Gastroesophageal sphincter (tissue), 4 donors: ENCODE measurements at regions not wholly inside any gene's neighbourhood (a gene's known extent, or its start where the extent isn't known, plus 50 kb on each side); places are given as distances from the start of the nearest gene placed in this dataset.
"Not testable (repeated sequence)": the region's sequence is repeated elsewhere in the genome, so short reads cannot be mapped to it uniquely, and the experiment has no call there.

Experiments
- ATAC-seq: fragments of 150-250 bp; one replicate; pipeline ENCODE4 v1.9.1; 2016; ENCODE audit warnings: mild to moderate bottlenecking, moderate library complexity
- H3K27ac ChIP-seq, 4 donors: fragments of 200-600 bp; sonication (generic) in 3 of 4; 1 replicate in 3 of 4; 2 replicates in 1 of 4; pipeline ENCODE4 v1.5.1; 2016 to 2019
- H3K27me3 ChIP-seq: fragments of 200-600 bp; sonication (generic); one replicate; pipeline ENCODE4 v1.5.1; 2019
- H3K36me3 ChIP-seq, 2 donors: fragments of 200-600 bp; sonication (generic); one replicate each; pipeline ENCODE4 v1.5.1; 2019; ENCODE audit warnings: control low read depth in 1 of 2
- H3K4me1 ChIP-seq, 3 donors: fragments of 200-600 bp; sonication (generic); 1 replicate in 2 of 3; 2 replicates in 1 of 3; pipeline ENCODE4 v1.5.1; 2016 to 2019; ENCODE audit warnings: control low read depth in 2 of 3
- H3K4me3 ChIP-seq, 2 donors: fragments of 200-600 bp; sonication (generic); one replicate each; pipeline ENCODE4 v1.5.1; 2019; ENCODE audit warnings: mild to moderate bottlenecking in 1 of 2, moderate library complexity in 1 of 2
- H3K9me3 ChIP-seq, 3 donors: fragments of 200-600 bp; sonication (generic); one replicate each; pipeline ENCODE4 v1.5.1; 2017 to 2019; ENCODE audit warnings: control low read depth in 2 of 3
- WGBS, 2 donors: methylation state at CpG; one replicate each; pipeline ENCODE4 v1.1.5; 2018; ENCODE audit warnings: low coverage in 1 of 2; 5-methylcytosine and 5-hydroxymethylcytosine counted together

DNA sequence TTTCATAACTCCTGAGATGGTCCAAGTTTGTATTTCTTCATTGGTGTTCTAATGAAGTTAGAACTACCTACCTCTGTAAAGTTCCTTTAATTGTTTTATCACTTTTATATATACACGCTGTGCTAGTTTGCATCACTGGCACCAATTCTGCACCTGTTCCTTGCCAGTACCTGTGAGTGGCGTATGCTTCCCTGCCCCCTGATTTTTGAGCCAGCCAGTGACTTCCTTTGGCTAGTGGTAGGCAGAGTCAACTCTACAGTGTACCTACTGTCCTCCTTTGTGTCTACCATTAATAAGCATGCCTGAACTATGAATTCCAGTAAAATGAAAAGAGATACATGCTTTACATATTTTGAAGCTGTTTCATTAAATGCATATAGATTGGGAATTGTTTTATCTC is 186.8 kb upstream of the SPATA31A3 start:
- H3K9me3 ChIP-seq, H3K4me3 ChIP-seq, H3K27ac ChIP-seq, H3K27me3 ChIP-seq, H3K36me3 ChIP-seq, ATAC-seq, H3K4me1 ChIP-seq: not testable (repeated sequence)
- 89% methylated on average over 2 of the region's 2 CpGs; no CpG with 5 or more reads in 1 of the 2 donors for WGBS, 2 donors

DNA sequence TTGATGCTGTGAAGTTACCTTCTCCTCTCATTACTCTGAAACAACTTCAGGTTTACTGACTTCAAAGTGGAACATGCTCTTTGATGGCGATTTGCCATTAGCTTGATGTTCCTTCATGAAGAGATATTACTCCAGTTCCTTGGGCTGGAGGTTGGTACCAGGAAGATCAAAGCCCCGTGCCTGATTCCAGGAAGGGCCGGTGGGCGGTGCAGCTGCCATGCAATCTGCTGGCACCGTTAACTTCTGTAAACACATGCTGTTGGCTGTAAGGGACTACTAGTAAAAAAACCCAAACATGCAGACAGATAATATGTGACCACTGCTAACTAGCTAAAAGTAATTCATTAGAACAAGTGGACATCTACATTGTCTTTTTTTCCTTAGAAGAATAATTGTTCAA is 182.8 kb upstream of the SPATA31A3 start:
- not testable (repeated sequence) for H3K4me1 ChIP-seq, H3K36me3 ChIP-seq, H3K4me3 ChIP-seq, H3K27ac ChIP-seq, H3K9me3 ChIP-seq, ATAC-seq, H3K27me3 ChIP-seq
- WGBS, 2 donors: no CpG with 5 or more reads among the region's 5 CpGs

DNA sequence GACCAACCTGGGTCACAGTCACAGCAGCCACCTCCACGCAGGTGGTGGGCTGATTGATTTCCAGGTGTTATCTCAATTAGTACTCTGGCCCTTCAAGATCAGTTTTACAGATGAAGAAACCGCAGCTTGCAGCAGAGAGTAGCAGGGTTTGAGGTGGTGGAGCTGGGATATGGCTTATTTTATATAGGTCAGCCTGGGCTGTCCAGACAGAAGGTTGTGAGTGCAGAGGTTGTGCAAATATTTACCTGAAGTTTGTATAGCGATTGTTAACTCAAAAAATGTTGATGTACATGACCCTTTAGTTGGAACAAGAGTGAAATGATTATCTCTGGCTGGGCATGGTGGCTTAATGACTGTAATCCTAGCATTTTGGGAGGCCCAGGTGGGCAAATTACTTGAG is 179.4 kb upstream of the SPATA31A3 start:
- WGBS, 2 donors: 67% methylated on average over 1 of the region's 3 CpGs; no CpG with 5 or more reads in 1 of the 2 donors
- not testable (repeated sequence) for H3K27ac ChIP-seq, H3K4me1 ChIP-seq, H3K4me3 ChIP-seq, H3K9me3 ChIP-seq, ATAC-seq, H3K36me3 ChIP-seq, H3K27me3 ChIP-seq

DNA sequence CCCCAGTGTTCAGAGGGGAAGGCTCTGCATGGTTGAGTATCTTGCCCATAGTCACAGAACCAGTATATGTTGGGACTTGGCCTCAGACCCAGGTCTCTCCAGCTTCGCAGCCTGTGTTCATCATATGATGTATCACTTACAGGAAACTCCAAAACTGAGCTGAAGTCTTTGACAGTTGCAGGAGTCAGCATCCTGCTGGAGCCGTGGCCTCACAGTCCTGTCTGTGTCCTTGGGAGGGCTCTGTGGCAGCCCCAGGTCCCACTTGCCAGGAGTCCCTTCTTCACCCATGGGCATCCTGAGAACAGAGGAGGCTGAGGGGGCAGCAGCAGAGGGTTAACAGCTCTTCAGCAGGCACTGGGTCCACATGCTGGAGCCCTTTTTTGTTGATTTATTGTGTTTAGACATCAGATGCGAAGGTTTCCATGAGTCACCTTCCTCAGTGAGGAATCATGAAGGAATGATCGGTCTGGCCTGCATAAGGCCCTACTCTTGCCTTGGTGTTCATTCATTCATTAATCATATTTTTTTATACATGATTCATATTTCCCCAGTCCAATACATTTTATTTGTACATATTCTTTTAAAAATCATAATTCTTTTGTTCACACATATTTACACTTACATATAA is 176.3 kb upstream of the SPATA31A3 start:
- H3K27me3 ChIP-seq, H3K4me1 ChIP-seq, H3K4me3 ChIP-seq, H3K27ac ChIP-seq, H3K9me3 ChIP-seq, H3K36me3 ChIP-seq: not testable (repeated sequence)
- no CpG with 5 or more reads among the region's 4 CpGs for WGBS, 2 donors
- ATAC-seq: peak; percentile 61

DNA sequence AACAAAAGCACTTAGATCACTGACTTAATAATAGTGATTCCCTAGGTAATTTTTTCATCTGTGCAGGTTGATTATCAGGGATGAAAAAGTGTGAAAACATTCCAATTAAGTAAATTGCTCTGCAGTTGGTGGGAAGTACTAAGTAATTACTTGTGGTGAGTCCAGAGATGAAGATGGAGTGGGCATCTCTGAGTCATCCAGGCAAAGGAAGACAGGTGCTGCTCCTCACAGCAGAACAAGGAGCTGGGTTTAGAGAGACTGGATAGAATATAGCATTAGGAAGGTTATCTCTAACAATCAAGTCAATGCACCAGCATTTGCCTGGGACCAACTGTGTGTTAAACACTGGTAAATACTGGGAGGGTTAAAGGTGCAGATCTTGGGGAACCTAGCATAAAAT is 174.0 kb upstream of the SPATA31A3 start:
- H3K36me3 ChIP-seq, H3K4me3 ChIP-seq, H3K27me3 ChIP-seq, H3K9me3 ChIP-seq, H3K27ac ChIP-seq, ATAC-seq, H3K4me1 ChIP-seq: not testable (repeated sequence)

DNA sequence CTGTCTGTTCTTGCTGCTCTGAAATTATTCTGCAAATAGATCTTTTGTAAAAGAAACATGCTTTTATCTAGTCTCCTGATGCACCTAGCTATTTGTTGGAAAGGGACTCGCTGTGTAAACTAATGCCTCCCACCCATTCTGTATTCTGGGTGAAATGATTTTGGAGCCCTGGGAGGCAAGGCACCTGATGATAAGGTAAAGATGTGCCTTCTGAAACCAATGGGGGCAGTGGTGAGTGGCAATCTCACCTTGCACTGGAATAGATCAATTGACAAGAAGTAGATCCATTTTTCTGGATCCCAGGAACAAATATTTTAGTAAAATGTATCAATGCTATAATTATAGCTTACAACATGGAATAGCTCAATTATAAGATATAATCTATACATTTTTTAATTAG is 170.5 kb upstream of the SPATA31A3 start:
- ATAC-seq: not testable (repeated sequence)

DNA sequence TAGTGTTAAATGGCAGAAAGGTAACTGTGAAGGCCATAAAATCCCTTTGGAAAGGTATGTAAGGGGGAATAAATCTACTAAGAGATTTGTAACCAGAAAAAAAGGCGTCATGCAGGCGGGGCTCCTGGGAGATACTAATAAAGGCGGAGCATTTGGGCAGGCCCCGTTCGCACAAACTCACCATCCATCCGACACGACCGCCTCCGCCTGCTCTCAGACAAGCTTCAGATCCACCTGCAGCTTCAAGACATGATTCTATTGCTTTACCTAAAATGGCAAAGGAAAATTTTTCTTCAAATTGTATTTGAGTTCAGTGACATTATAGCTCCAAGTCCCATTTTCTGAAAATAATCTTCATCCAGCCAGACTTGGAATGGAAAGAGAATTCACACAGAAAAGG is 162.9 kb upstream of the SPATA31A3 start:
- H3K9me3 ChIP-seq, ATAC-seq, H3K27me3 ChIP-seq, H3K4me1 ChIP-seq, H3K4me3 ChIP-seq, H3K27ac ChIP-seq, H3K36me3 ChIP-seq: not testable (repeated sequence)
- WGBS, 2 donors: 86% methylated on average over 7 of the region's 9 CpGs; no CpG with 5 or more reads in 1 of the 2 donors

More for the DNA sequence above, 170.5 kb upstream of the SPATA31A3 start:
- not testable (repeated sequence) for H3K27me3 ChIP-seq, H3K9me3 ChIP-seq, H3K4me3 ChIP-seq, H3K36me3 ChIP-seq, H3K4me1 ChIP-seq, H3K27ac ChIP-seq
- no CpG with 5 or more reads among the region's 1 CpG for WGBS, 2 donors

DNA sequence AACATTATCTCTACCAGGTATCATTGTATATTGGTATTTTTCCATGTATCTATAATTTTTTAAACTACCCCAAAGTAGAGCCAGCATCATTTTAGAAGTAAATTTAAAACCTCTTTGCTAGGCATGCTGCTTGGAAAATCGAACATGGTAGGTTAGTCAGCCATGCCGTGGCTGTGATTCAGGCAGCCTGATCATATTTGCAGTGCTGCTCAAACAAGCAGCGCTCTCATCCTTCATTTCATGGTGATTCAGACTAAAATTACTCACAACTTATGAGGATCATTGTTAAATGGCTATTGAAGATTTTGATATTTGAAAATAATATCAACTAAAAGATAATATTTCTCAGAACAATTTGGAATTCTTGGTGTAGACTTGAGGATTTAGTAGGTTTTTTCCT is 161.2 kb upstream of the SPATA31A3 start:
- not testable (repeated sequence) for H3K4me1 ChIP-seq, H3K9me3 ChIP-seq, H3K4me3 ChIP-seq, ATAC-seq, H3K27me3 ChIP-seq, H3K27ac ChIP-seq, H3K36me3 ChIP-seq
- WGBS, 2 donors: no CpG with 5 or more reads among the region's 3 CpGs

DNA sequence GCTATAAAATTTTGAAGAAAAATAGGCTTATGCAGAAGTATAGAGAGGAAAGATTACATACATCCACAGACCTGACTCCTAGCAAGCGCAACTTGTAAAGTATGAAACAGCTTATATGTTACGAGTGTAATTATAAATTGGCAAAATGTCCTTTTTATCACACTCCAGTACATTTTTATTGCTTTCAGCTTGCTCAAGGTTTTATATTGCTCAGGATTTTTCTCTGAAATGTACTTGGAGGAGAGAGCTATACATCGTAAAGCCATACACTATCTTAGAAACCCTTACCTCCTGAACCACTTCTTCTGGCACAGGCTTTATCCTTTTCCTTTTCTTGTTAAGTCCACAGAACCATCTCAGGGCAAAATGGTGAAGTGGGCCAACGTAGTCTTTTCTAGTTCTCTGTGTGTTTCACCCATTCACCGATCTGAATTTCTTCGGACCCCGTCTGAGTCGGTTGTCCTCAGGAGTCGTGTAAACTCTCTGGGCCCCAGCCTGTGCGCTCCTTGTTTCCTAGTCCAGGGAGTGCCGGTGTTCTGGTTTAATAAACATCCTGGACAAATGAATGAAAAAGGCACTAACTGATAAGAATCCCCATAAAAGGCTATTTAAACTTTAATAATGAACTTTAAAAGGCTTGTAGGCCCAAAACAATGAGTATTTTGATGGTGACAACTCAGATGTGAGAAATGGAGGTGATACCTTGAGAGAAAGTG is 150.2 kb upstream of the SPATA31A3 start:
- WGBS, 2 donors: 81 to 100% methylated on average over 1 to 2 of the region's 11 CpGs
- H3K4me3 ChIP-seq, H3K36me3 ChIP-seq, H3K4me1 ChIP-seq, H3K9me3 ChIP-seq, ATAC-seq, H3K27me3 ChIP-seq, H3K27ac ChIP-seq: not testable (repeated sequence)

DNA sequence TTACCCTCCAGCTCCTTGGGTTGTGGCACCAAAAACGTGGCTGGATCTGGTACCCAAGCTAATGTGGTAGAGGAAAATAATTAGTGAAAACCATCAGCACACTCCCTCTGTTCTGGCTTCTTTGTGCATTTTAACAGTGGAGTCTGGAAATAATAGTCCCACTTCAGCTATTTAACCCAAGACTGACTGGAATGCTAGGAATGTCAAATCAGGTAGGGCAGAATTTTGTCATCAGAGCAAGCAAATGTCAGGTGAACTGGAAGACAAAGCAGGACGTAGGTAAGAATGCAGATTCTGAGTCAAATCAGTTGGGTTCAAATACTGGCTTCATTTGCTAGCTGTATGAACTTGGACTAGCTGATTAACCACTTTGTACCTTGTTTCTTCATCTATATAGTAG is 144.0 kb upstream of the SPATA31A3 start:
- not testable (repeated sequence) for H3K27ac ChIP-seq, H3K27me3 ChIP-seq, H3K4me1 ChIP-seq, ATAC-seq, H3K4me3 ChIP-seq, H3K9me3 ChIP-seq, H3K36me3 ChIP-seq
- no CpG with 5 or more reads among the region's 2 CpGs for WGBS, 2 donors

DNA sequence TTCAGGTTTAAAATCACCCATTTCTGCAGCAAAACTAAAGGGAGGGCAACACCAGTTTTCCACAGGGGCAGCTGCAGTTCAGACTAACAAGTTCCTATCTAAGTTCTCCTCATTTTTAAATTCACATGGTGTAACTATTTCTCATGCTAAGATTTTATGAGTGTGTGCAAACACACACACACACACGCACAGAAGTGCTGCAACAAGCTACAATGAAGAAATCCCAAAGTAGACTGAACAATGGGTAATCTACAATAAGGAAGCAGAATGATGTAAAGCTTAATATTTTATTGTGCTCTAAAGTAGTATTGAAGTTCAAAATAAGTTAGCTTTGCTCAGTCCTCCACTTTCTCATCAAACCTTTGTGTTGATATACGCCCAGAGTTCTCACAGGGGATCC is 140.8 kb upstream of the SPATA31A3 start:
- H3K9me3 ChIP-seq, H3K4me1 ChIP-seq, H3K27me3 ChIP-seq, ATAC-seq, H3K4me3 ChIP-seq, H3K27ac ChIP-seq, H3K36me3 ChIP-seq: not testable (repeated sequence)
- 80 to 100% methylated on average over 1 of the region's 2 CpGs for WGBS, 2 donors

DNA sequence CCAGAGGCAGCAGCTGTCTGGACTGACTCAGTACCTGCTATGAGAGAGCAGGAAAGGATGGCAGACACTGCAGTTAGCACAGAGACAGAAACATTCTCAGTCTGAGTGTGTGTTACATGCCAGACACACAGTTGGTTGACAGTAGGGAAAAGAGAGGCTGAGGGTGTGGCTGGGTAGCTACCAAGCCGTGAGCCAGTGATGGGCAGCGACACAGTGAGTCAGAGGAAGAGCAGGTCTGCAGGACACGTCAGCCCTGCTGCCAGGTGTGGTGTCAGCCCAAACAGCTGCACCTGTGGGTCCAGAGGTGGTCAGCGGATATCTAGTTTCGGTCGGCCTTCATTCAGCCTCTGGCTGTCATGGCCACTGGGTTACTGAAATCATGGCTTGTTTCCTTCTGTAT is 124.4 kb upstream of the SPATA31A3 start:
- H3K36me3 ChIP-seq, H3K4me3 ChIP-seq, H3K27ac ChIP-seq, H3K9me3 ChIP-seq, H3K27me3 ChIP-seq, H3K4me1 ChIP-seq: not testable (repeated sequence)
- no CpG with 5 or more reads among the region's 6 CpGs for WGBS, 2 donors
- ATAC-seq: peak; percentile 72

DNA sequence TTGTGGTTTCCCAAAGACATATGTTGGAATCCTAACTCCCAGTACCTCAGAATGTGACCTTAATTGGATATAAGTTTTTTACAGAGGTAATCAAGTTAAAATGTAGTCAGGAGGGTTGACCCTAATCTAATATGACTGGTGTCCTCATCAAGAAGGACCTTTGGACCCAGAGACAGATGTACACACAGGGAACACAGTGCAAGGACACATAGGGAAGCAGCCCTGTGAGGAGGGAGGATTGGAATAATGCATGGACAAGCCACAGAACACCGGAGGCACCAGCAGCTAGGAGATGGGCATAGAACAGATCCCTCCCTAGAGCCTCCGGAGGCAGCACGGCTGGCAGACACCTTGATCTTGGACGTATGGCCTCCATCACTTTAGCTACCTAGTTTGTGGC is 119.8 kb upstream of the SPATA31A3 start:
- H3K4me3 ChIP-seq, H3K27me3 ChIP-seq, H3K27ac ChIP-seq, ATAC-seq, H3K9me3 ChIP-seq, H3K4me1 ChIP-seq, H3K36me3 ChIP-seq: not testable (repeated sequence)
- no CpG with 5 or more reads among the region's 4 CpGs for WGBS, 2 donors

DNA sequence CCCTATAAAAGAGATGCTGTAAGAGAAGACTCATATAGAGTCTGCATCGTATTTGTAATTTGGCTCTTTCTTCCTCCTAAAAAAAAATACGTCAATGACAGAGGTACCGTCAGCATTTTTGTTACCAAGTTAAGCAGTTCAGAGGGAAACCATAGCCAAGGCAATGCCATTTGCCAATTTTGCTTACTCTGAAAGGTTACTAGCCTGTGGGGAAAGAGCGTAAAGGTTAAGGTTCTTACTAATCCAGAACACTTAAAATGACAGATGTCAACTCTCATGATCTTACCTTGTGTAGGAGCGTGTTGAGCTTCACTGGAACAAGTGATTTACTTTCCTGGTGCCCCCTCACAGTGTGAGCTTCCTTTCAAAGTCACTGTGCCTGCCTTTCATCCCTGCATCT is 119.4 kb upstream of the SPATA31A3 start:
- ATAC-seq, H3K4me1 ChIP-seq, H3K9me3 ChIP-seq, H3K27me3 ChIP-seq, H3K36me3 ChIP-seq, H3K4me3 ChIP-seq, H3K27ac ChIP-seq: not testable (repeated sequence)
- WGBS, 2 donors: 88 to 97% methylated on average over 1 to 3 of the region's 5 CpGs
